HG02943 (cell line): ENCODE measurements at regions not wholly inside any gene's neighbourhood (a gene's known extent, or its start where the extent isn't known, plus 50 kb on each side); places are given as distances from the start of the nearest gene placed in this dataset.

Experiments
- ATAC-seq: cut with Tn5 transposase; IDR thresholded peaks from one replicate; pipeline ENCODE4 v1.9.1; 2021; ENCODE audit warnings: mild to moderate bottlenecking, low read depth, moderate library complexity; ENCODE audit not compliant: unreplicated experiment

DNA sequence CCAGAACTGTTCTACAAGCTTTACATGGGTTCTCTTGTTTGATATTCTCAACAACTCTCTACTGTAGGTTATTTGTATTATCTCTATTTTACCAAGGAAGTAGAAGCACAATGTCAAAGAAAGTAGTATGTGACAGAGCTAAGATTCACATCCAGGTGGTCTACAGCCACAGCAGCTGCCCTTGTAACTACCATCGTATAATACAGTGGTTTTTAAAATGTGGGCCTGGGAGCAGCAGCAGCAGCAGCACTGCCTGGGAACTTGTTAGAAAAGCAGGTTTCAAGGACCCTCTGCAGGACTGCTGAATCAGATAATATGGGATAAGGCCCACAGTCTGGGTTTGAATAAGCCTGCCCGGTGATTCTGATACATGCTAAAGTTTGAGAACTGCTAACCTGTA is 357.1 kb upstream of the SATB1 start:
- no peak for ATAC-seq

- no peak for ATAC-seq
Measured at GRCh38 chr3:18780959-18781358, 355.8 kb upstream of the SATB1 start.

GRCh38 chr3:18779704-18780103 is 354.6 kb upstream of the SATB1 start:
- no peak for ATAC-seq

- no peak for ATAC-seq
Measured at GRCh38 chr3:18778598-18778997, 353.5 kb upstream of the SATB1 start.

DNA sequence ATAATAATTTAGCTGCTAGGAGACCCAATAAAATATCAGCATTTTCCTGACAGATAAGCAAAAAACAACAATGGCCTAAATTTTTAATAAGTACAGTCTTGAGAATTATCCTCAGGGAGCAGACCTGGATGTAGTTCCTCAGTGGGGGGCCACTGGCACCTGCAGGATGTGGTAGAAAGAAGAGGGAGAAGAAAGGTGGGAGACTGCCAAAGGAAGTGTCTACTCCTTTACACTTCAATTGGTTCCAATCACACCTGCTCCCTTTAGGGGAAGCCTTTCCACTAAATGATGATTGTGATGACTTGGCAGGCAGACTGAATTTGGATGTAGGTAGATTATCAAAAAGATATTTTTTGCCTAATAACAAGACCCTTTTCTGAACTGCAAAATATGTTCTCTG is 353.0 kb upstream of the SATB1 start:
- ATAC-seq = no peak

DNA sequence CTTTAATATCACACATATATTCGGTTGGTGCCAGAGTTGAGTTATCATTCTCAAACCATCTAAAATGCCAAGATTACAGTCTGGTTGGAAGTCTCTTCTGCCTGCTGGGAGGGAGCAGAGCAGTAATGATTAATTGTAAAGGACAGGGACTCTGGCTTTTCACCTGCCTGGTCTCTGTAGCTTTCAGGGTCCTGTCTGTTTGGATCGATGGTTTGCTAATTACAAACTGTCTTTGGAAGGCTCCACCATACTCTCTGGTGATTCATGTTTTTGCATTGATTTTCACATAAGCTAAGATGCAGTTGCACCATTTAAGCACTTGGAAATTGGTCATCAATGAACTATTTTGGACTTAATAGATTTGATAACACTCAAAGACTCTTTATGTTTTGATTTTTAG is 350.4 kb upstream of the SATB1 start:
- no peak for ATAC-seq

DNA sequence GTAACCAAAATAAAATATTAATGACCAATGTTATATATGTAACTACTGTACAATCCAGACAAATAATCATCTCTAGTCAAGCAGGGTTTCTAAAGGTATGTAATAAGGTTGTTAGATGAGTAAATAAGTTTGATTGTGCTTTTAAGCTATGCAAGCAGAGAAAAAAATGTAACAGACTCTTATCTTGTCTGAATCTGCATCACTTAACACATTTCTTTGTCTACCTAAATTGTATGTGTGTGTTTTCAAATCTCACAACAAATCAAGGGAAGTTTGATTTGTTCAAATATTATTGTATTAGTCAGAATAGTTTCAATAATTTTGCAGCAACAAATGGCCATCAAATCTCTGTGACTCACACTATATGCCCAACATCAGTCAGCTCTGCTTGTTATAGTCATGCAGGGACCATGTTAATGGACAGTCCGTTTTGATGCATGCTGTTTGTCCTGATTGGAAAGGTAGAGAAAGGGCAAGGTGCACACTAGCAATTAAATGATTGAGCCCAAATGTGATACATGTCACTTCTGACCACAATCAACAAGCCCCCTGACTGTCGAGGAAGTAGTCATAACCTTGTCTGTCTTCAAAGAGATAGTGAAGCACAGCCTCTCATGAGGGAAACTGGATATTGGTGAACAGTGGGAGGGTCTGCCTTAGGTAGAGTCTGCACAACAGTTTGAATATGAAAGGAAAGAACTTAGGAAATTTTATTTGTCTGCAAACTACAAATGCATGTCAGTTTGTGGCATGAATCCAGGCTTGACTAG is 349.4 kb upstream of the SATB1 start:
- no peak for ATAC-seq

GRCh38 chr3:18772699-18773305 is 347.7 kb upstream of the SATB1 start:
- no peak for ATAC-seq

DNA sequence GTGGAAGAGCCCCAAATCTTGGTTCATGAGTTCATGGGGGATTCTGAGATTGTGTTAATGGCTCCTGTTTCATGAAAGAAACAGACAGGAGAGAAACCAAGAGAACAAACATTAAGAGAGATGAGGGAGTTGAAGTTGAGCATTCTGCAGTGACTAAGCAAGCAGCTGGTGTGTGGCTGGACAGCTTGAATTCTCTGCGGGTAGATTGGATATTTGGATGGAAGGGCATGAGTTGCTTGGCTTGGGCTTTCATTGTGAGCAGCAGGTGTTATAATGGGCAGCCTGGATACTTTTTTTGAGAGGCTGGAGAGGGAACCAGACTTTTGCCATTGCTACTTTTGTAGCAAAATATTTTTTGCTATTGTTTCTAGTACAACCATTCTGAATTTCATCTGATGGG is 346.8 kb upstream of the SATB1 start:
- ATAC-seq = no peak

- no peak for ATAC-seq
Measured at GRCh38 chr3:18770800-18771199, 345.7 kb upstream of the SATB1 start.

GRCh38 chr3:18767756-18768303 is 342.7 kb upstream of the SATB1 start:
- no peak for ATAC-seq

DNA sequence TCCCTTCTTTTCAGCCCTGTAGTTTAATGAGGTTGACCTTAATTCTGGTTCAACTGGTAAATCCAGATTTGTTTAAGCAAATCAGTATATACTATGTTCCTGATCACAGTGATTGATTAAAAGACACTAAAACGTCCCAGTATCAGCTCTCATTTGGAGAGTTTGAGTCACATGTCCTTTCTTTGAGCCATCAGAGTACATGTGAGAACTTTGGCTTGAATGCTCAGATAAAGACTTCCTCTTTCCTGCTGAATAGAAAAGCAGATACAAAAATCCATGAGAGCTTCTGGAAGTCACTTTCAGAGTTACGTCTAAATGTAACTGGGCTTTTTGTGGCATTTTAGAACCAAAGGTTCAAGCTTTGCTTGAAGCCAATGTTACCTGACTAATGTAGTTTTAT is 341.8 kb upstream of the SATB1 start:
- ATAC-seq = no peak

GRCh38 chr3:18765662-18766061 is 340.5 kb upstream of the SATB1 start:
- no peak for ATAC-seq

DNA sequence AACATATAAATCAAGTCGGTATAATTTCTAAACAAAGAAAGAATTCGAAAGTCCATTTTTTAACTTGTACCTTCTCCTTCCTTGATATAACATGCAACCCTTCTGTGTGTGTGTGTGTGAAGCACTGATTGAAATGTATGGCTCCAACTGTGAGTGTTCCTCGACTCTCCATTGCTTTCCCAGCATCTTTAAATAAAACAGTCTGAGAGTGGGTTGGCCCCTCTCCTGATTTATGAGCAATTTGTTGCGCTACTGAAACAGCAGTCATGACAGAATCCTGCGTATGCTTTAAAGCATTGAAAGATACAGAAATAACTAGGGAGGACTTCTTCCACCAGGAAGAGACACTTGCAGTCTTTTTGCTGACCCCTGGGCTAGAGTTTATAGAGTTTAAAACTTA is 340.0 kb upstream of the SATB1 start:
- no peak for ATAC-seq

DNA sequence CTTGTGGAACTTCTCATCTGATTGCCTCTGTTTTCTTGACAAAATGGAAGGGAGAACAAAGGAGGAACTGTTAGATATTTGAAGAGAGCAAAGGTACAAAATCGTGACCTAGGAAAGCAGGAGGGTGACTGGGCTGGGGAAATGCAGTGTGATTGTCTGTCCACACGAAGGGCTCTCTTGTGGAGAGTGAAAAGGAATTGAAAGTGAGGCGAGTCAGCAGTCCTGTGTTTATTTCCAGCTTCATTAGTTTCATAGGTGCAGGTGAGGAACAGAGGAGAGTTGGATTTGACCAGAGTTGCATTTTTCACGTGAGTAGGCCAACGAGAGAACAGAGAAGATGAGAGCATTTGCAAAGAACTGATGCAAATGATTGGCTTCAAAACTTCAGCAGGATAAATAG is 336.4 kb upstream of the SATB1 start:
- ATAC-seq = no peak

GRCh38 chr3:18758047-18758704 is 333.0 kb upstream of the SATB1 start:
- peak; percentile 88 for ATAC-seq

GRCh38 chr3:18757476-18757875 is 332.3 kb upstream of the SATB1 start:
- no peak for ATAC-seq

DNA sequence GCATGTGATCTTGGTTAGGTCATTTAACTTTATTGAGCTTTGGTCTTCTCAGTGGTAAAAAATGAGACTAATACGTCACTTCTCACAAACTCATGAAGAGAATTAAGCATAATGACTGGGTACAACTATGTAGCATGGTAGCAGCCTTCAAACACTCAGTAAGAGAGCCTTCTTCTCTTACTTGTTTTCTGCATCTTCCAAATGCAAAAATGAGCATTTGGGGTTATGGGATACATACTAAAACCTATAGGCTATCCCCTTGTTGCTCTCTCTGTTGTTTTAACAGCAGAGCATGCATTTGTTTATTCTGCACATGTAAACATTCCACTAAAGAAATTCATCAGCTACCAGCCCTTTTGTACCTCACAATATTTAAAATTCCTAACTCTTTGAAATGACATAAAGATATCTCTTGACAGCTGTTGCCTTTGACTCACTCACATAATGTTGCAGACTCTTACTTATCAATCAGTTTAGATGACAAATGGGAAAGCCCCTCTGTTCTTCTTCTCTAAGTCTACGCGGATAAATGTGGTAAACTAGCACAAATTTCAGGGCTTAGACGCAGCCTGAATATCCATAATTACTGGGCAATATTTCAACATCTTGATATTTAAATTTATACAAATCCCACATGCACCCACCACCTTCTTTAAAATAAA is 327.3 kb upstream of the SATB1 start:
- ATAC-seq = no peak

DNA sequence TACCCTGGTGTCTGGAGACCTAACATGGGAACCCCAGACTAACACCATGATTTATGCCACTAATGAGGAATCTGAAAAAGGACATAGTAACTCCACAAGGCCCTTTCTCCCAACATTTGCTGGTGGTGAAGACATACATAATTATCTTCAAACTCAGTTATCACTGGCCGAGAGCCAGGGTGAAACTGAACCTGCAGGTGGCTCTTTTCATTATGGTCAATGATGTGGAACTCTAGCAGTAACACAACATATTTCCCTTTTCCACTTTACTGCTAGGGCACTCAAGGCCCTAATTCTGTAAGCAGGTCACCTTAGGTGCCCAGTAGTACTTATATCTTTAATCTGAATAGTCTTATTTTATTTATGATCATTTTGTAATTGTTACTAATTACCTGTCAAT is 326.4 kb upstream of the SATB1 start:
- ATAC-seq = no peak

DNA sequence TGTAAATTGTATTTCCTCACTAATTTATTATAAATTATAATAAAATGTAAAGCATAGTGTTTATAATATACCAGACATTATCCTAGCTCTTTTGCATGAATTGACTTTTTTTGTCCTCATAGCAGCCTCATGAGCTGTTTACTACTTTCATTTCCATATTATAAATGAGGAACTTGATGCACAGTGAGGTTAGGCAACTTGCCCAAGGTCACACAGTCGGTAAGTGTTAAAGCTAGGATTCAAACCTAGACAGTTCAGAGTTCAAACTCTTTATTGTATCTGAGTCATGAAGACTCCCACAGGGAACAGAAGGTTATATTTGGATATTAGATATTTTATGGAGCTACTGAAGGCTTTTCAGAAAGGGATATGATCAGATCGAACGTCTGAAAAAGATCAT is 322.2 kb upstream of the SATB1 start:
- no peak for ATAC-seq

DNA sequence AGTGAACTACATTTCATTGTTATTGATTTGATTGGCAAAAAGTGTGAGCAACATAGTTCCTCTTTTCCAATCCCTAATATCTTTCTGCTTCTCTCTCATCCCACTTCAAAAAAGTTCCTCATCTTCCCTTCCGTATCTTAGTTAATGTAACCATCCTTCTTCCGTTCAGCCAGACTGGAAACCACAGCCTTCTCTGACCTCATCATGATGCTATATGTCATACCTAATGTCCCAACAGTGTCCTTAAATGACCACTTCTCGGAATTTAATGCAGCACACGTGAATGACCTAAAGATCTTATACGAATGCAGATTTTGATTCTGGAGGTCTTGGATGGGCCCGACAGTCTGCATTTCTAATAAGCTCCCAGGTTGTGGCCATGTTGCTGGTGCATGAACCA is 320.3 kb upstream of the SATB1 start:
- ATAC-seq = no peak
